Hematopoietic multipotent progenitor cell (in vitro differentiated cells): ENCODE measurements at regions not wholly inside any gene's neighbourhood (a gene's known extent, or its start where the extent isn't known, plus 50 kb on each side); places are given as distances from the start of the nearest gene placed in this dataset.

ENCODE experiments used
- DNase-seq, 3 donors: peaks; one replicate each; pipeline ENCODE4 v3.0.0-alpha.2; 2011 to 2015; ENCODE audit warnings: low read depth in 2 of 3, low spot score in 2 of 3

DNA sequence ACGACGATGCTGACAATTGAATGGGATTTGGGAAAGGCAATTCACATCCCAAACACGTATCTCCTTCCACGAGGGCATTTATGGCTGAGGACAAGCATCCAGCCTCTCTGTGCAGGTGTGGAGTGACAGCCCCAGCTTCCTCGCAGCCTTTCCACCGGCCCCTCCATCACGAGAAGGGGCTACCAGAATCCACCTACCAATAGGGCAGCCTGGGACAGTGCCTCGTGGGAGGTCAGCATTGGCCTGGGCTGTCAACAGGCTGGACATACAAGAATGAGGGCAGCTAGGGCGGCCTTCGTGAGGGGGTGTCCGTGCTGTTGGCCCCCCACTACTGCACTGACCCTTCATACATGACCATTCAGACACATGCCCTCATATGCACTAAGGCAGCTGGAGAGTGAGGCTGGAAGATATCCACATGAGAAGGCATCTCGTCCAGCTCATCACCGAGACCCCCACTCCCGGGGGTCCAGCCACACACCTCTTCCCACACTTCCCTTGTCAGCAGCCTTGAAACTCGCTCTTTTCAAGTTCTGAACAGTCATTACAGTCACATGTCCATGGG is 81.0 kb upstream of the ADRA2C start:
- DNase-seq: no peak

GRCh38 chr4:3684546-3684945 is 81.6 kb upstream of the ADRA2C start:
- DNase-seq: no peak

- no peak for DNase-seq
Measured at GRCh38 chr4:3683744-3684421, 82.3 kb upstream of the ADRA2C start.

- no peak for DNase-seq
Measured at GRCh38 chr4:3683077-3683743, 83.0 kb upstream of the ADRA2C start.

DNA sequence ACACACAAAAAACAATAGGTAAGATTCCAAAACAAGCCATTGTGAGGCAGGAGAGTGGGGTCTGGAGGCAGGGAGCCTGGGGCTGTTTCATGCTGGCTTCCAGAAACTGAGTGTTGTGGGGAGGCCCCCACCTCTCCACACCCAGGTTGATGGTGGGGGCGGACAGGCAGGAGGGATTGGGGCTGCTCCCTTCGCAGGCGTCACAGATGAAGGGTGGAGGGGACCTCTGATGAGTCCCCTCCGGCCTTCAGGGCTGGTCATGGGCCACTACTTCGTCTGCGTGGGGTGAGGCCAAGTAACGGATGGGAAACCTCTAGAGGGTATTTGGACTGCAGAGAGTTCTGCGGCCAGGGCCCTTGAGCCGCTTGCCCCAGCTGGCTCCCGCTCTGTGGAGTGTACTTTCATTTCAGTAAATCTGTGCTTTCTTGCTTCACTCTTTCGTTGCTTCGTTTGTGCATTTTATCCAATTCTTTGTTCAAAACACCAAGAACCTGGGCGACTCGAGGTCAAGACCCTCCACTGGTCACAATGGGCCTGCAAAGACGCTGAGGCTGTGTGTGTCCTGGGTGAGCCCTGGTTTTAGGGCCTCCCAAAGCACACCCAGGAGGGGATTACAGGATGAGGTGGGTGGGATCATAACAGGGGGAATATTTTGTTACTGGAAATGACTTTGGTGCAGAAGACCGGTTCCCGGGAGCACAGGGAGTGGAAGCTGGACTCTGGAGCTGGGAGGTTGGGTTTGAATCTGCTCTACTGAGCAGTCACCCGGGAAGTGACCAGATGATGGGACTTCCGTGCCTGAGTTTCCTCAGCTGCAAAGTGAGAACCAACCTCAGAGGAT is 83.7 kb upstream of the ADRA2C start:
- no peak for DNase-seq

GRCh38 chr4:3681191-3681590 is 85.0 kb upstream of the ADRA2C start:
- no peak for DNase-seq

DNA sequence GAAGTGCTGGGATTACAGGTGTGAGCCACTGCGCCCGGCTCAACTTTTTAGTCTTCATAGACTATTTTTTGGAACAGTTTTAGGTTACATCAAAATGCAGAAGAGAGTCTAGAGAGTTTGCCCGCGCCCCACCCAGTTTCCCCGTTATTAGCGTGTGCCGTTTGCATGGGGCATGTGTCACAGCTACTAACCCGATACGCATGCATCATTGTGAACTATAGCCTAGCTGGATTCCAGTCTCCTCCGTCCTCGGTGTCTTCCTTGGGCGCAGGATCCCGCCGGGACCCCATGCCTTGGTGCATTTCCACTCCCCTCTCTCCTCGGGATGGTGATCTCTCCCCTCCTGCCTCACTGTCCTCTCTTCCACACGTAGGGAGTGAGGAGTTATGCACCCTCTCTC is 85.5 kb upstream of the ADRA2C start:
- DNase-seq: no peak

- DNase-seq: no peak
Measured at GRCh38 chr4:3679851-3680311, 86.3 kb upstream of the ADRA2C start.

DNA sequence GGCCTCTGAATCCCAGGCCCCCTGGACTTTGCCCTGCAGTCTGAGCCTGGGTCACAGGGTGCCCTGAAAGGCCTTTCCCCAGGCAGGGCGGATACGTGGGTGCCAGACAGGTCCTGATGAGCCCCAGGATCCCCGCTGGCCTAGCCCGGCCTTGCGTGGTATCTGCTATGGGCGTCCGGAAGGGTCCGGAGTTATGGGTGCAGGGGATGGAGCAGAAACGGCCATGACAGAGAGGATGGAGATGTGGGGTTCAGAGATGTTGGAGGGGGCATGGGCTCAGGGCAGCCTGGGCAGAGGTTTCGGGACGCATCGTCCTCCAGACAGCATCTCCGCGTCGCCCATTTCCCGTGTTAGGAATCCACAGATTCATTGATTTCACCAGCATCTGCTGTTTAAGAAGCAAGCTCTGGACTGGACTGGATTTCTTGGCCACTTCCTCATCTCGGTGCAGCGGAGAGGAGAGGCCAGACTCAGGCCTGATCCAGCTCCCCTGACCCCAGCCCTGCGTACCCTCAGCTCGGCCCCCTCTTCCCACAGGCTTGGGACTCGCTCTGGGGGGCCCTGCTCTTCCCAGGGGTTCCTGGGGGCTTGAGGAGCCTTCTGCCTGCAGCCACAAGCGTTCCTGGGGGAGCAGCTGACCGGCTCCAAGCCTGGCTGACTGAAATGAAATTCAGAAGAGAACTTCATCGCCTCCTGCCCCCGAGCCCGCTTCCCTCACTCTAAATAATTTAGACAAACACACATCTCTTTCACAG is 86.9 kb upstream of the ADRA2C start:
- DNase-seq: no peak

DNA sequence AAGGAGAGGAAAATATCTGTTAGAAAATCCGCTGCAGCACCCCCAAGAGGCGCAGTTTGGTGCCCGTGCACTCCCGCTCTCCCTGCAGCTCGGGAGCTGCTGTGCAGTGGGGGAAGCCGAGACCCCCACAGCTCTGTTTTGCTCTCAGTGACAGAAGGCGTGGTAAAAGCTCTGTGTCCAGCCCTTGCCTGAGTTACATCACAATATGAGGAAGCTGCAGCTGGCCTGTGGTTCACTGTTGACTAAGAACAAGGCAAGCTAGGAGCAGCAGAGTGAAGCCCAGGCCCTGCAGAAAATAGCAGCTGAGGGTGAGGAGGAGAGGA is 88.5 kb upstream of the ADRA2C start:
- DNase-seq: no peak

- DNase-seq: no peak
Measured at GRCh38 chr4:3676907-3677747, 89.1 kb upstream of the ADRA2C start.

- no peak for DNase-seq
Measured at GRCh38 chr4:3676196-3676595, 90.0 kb upstream of the ADRA2C start.

GRCh38 chr4:3675251-3676115 is 90.7 kb upstream of the ADRA2C start:
- DNase-seq: no peak

GRCh38 chr4:3674479-3674851 is 91.7 kb upstream of the ADRA2C start:
- no peak for DNase-seq

GRCh38 chr4:3673716-3674478 is 92.3 kb upstream of the ADRA2C start:
- DNase-seq: no peak

DNA sequence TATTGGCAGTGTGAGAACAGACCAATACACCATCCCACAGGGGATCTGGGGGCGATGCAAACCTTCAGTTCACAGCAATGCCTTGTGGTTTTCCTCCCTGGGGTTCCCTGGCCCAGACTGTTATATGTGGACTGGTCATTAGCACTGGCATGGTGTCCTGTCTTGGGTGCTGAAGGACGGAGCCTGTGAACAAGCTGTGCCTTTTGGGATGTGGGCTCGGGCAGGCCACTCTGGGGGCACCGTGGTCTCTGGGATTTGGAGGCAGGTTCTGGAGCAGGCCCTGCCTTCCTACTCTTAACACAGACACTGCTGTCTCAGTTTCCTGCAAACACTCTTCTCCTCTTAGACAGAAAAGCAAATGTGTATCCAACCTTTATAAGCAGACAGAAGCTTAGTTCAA is 93.0 kb upstream of the ADRA2C start:
- DNase-seq: no peak

DNA sequence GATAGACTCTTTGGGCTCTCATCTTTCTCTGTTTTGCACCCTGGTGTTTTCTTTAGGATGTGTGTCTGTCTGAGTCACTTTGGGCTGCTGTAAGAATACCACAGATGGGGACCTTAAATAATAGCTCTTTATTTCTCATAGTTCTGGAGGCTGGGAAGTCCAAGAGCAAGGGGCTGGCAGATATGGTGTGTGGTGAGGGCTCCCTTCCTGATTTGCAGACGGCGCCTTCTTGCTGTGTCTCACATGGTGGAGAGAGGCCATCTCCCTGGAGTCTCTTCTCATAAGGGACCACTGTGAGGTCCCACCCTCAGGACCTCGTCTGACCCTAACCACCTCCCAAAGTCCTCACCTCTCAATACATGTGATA is 93.7 kb upstream of the ADRA2C start:
- no peak for DNase-seq
